Activated CD8-positive, alpha-beta memory T cell treated with anti-CD3 and anti-CD28 coated beads for 24 hours (primary cell): ENCODE measurements at regions not wholly inside any gene's neighbourhood (a gene's known extent, or its start where the extent isn't known, plus 50 kb on each side); places are given as distances from the start of the nearest gene placed in this dataset.

ENCODE experiments used
- DNase-seq: peaks from one replicate; pipeline ENCODE4 v3.0.0-alpha.2; 2020

GRCh38 chr6:8780653-8781052, 345.3 kb upstream of the SLC35B3 start:
- no peak for DNase-seq

GRCh38 chr6:8764733-8765132, 329.4 kb upstream of the SLC35B3 start:
- DNase-seq, result no peak

- DNase-seq, result no peak
Measured at GRCh38 chr6:8760951-8761350, 325.6 kb upstream of the SLC35B3 start.

GRCh38 chr6:8758412-8758811, 323.1 kb upstream of the SLC35B3 start:
- no peak for DNase-seq

- no peak for DNase-seq
Measured at GRCh38 chr6:8750627-8751026, 315.3 kb upstream of the SLC35B3 start.

GRCh38 chr6:8749465-8749864, 314.1 kb upstream of the SLC35B3 start:
- no peak for DNase-seq

- DNase-seq, result no peak
Measured at GRCh38 chr6:8743170-8743745, 307.9 kb upstream of the SLC35B3 start.

- DNase-seq, result no peak
Measured at GRCh38 chr6:8739454-8739853, 304.1 kb upstream of the SLC35B3 start.

GRCh38 chr6:8738951-8739350, 303.6 kb upstream of the SLC35B3 start:
- DNase-seq, result no peak

GRCh38 chr6:8736156-8736895, 301.0 kb upstream of the SLC35B3 start:
- DNase-seq, result no peak

GRCh38 chr6:8733879-8734278, 298.5 kb upstream of the SLC35B3 start:
- no peak for DNase-seq

GRCh38 chr6:8731874-8732273, 296.5 kb upstream of the SLC35B3 start:
- no peak for DNase-seq

- no peak for DNase-seq
Measured at GRCh38 chr6:8710668-8711431, 275.5 kb upstream of the SLC35B3 start.

GRCh38 chr6:8707956-8708772, 272.8 kb upstream of the SLC35B3 start:
- no peak for DNase-seq

GRCh38 chr6:8707369-8707768, 272.0 kb upstream of the SLC35B3 start:
- no peak for DNase-seq

- no peak for DNase-seq
Measured at GRCh38 chr6:8705435-8706020, 270.2 kb upstream of the SLC35B3 start.

- DNase-seq, result no peak
Measured at GRCh38 chr6:8703059-8703458, 267.7 kb upstream of the SLC35B3 start.

- DNase-seq, result no peak
Measured at GRCh38 chr6:8688821-8689220, 253.5 kb upstream of the SLC35B3 start.

- DNase-seq, result no peak
Measured at GRCh38 chr6:8686077-8686476, 250.7 kb upstream of the SLC35B3 start.

GRCh38 chr6:8683204-8683603, 247.9 kb upstream of the SLC35B3 start:
- DNase-seq, result no peak

- no peak for DNase-seq
Measured at GRCh38 chr6:8679823-8680222, 244.5 kb upstream of the SLC35B3 start.

- DNase-seq, result no peak
Measured at GRCh38 chr6:8678466-8678865, 243.1 kb upstream of the SLC35B3 start.

GRCh38 chr6:8674126-8674525, 238.8 kb upstream of the SLC35B3 start:
- DNase-seq, result no peak
